DMS53 (cell line): ENCODE measurements at regions not wholly inside any gene's neighbourhood (a gene's known extent, or its start where the extent isn't known, plus 50 kb on each side); places are given as distances from the start of the nearest gene placed in this dataset.
A peak's percentile ranks its signal among the peaks of the same experiment; 100 is the strongest.

Source experiments
- DNase-seq: peaks from one replicate; lab custom pipeline; 2025; lab: John Stamatoyannopoulos, UW

DNA sequence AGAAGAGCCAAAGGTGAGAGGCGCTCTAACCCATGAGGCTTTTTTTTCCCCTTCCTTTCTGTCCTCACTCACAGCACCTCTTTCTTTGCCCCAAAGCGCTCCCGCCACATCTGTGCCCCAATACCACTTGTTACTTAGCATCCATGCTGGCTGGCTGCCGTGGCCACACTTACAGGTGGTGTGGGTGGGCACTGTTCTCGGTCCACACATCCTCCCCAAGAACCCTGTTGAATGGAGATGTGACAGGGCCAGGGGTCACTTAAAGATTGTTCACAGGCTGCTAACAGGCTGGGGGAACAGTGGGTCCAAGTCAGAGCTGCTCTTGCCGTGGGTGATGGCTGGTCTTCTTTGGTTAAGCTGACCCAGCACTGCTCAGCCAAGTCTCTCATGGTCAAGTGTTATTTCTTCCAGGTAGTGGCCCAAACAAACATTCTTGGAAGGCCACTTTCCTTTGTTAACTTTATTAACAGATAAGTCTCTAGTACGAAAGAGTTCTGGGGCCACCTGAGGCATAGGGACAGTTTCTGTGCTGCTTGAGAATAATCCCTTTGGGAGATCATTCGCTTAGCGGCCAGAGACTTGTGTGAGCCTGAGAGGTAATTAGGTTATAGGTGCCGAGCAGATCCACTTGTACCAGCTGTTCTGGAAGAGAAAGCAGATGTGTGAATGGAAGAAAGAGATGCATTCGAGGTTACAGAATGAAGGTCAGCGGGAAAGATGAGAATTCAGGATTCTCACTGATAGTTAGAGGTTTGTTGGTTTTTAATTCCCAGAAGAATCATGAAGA lies 62.6 kb upstream of the IRF2BP2 start:
- no peak for DNase-seq

DNA sequence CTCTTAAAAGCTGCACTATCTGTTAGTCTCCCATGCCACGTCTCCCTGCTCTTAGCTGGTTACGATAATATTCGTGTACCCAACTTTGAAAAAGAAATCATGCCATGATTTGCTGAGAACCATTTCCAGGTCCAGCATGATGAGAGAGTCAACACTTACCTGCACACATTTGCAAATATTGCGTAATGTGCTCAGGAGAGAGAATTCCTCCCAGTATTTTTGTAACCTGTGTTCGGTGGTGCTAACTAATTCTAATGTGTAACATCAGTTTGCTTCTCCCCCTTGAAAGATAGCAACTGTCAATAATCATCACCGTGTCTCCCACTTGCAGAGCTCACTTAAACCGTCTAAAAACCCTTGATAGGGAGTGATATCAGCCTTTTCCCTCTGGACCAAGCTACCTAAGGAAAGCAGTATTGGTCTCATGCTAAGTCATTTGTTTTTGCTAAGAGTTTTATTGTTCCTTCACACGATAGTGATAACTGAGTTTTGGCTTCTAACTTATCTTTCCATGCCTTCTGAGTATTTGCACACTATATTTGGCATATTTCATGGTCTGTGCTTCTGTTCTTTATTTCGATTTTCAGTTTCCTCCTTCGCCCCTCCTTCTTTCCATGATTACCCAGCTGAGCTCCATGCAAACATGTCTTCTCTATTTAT lies 61.1 kb upstream of the IRF2BP2 start:
- peak; percentile 88 for DNase-seq

DNA sequence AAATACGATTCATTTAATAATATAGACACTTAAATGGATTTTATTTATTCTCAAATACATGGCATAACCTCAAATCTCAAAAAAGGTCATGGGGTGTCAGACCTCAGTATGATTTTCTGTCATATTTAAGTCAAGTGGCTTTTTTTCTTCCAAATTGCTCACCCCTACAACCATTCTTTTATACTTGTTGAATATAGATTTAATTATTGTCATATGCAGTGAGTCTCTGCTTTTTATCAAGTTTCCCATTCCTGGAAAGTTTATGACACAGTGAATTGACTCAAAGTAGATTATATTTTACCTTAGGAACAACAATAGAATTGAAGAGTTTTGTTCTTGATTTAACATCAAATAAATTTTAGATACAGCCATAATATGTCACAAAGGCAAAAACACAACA lies 59.5 kb upstream of the IRF2BP2 start:
- DNase-seq: no peak

DNA sequence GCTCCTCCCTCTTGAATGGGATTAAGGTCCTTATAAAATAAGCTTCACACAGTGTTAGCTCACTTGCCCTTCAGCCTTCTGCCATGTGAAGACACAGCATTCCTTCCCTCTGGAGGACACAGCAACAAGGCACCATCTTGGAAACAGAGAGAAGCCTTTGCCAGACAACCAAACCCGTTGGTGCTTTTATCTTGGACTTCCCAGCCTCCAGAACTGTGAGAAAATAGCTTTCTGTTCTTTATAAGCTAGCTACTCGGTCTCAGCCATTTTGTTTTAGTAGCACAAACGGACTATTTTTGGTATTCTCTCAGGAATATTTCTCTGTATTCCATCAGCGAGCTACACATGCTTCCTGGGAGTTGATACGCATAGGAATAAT lies 58.6 kb upstream of the IRF2BP2 start:
- DNase-seq: no peak

DNA sequence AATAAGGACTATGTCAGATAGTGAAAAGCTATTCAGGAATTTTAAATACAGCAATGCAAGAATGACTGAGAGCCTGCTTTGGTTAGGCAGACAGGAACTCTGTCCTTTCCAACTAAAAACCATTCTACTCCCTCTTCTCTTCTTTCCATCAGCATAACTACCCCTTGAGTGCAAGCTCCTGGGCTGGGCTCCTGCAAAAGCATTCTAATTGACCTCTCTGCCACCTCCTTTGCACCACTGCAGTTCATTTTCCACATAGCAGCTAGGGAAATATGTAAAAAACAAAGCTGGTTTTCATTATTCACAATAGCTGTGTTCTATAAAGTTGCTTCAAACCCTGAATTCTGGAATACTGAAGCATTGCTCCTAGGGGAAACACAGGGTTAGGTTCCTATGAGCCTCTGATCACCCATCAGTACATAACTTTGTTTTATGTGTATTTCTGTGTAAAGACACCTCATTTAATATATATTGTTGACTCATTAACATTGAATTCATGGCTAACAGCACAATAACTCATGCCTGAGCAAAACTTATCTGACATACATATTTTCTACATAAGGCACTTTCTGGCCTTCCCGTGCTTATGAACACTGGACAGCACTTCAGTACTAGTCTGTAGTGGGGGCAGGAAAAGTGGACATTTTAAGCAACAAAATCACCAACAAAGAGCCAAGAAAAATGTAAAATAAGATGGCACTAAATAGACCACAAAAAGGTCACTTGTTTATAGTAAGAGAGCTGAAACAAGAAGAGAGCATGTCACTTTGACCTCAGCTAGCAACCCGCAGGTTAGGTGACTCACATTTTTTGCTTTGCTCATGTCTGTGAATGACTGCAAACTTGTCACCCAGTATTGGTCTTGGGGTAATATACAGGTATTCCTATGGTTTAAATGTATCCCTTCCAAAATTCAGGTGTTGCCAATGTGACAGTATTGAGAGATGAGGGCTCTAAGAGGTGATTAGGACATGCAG lies 57.9 kb upstream of the IRF2BP2 start:
- no peak for DNase-seq

DNA sequence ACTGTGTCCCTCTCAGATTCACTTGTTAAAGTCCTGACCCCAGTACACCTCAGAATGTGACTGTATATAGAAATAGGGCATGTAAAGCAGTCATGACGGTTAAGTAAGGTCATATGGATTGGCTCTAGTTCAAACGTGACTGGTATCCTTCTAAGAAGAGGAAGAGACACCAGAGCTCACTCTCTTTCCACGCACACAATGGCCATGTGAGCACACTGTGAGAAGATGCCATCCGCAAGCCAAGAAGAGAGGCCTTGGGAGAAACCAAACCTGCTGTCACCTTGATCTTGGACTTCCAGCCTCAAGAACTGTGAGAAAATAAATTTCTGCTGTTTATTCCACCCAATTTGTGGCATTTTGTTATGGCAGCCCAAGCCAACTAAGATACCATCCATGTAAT lies 56.8 kb upstream of the IRF2BP2 start:
- DNase-seq: no peak

DNA sequence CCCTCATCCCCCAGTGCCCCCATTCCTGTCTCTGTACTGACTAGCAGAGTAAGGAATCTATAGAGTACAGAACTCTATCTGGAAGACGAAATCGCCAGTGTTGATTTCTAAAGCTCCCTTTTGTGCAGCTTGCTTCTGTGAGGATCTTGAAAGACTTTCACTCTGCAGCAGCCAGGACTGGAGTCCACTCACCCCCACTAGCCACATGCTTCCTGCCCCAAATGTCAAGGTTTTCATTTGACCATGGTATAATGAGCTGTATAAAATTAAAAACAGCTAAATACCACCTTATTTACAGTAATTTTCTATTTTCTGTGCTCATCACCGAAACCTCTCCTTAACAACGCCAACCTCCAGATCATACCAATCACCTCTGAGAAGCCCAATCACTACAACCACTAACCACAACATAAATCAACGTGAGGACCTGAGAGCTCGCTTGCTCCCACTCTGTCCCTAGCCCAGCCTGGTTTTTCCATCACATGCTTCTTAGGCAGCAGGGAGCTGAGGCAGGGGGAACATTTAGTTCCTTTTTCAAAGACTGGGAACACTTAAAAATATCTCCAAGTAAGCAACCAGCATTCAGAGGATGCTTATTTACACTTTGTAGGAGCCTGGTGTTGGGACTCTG lies 56.1 kb upstream of the IRF2BP2 start:
- no peak for DNase-seq

DNA sequence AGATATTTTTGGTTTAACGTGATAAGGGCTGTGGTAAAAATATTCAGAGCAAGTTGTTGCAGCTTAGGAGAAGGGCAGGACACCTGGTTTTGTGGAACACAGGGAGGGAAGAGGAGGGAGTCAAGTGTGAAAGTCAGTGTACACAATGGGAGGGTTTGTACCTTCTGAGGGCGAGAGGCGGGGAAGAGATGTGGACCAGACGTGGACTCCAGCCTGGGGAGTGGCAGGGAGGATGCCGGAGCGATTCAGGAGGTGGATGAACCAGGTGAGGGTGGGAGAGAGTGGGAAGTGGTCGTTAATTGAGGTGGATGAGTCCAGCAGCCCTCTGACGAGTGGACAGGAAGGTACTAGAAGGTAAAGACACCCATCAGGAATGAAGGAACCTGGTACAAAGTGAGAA lies 52.2 kb upstream of the IRF2BP2 start:
- no peak for DNase-seq

DNA sequence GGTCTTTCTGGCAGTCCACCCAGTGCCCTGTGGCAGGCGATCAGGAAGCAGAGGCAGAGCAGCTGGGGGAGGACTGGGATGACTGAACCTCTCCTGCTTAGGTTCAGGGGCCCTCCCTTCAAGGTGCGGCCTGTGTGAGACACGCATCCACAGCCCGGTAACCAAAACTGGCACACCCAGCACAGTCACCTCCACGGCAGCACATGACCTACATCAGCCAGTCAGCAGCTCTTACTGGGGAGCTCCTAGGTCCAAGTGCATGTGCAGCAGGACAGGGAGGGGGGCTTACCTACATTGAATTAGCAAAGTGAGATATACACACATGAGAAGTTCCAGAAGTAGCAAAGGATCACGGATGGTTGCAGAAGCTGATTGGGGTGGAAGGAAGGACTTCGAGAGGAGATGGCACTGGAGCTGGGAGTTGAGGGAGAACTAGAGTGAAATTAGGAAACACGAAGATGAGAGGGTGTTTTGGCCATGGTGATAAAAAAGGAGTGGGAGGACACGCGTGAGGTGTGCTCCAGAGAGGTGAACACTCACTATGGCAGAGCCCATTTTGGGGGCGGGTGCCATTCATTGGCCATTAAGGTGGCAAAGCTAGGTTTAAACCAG lies 51.4 kb upstream of the IRF2BP2 start:
- no peak for DNase-seq

DNA sequence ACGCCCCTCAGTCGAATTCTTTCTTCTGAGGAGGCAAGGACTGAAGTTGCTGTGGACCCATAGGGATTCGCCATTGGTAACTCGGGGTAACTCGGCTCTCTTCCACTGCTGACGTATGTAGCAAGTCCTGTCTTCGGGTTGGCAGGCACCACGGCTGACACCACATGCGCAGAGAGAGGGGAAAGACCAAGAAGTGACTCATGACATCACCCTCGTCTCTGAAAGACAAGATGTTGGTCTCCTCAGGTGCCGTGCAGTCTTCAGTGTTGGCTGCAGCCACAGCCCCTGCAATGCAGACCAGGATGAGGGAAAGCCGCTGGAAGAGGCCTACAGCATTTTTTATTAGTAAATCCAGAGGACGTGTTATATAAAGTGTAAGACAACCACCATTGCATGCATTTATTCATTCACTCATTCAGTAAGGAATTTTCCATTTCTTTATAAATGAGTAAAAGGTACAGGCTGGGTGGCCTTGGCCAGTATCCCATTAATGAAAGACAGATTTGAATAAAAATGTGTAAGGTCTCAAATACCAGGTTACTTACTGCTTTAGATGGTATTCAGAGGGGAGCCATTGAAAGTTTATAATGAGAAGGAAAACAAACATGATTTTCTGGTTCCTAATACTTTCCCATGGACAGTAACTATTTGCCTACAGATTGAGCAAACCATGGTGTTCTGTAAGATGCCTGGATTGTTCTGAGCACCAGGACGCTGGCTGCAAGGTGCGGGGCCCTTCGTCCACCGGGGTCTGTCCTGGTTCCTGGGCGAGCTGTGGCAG lies 50.7 kb upstream of the IRF2BP2 start:
- no peak for DNase-seq
